PC-3 (cell line): ENCODE measurements at regions not wholly inside any gene's neighbourhood (a gene's known extent, or its start where the extent isn't known, plus 50 kb on each side); places are given as distances from the start of the nearest gene placed in this dataset.

Source experiments
- ATAC-seq: fragments of 200-7000 bp; cut with Tn5 transposase; 2 replicates; pipeline ENCODE4 v1.9.1; 2020; ENCODE audit warnings: mild to moderate bottlenecking, moderate library complexity
- BruUV-seq: library from RNA; stranded (reverse); fragments of 400-500 nt; replicated peaks from 2 replicates; lab custom pipeline; 2021; lab: Mats Ljungman, UMichigan
- CTCF ChIA-PET: fragments of 300-600 bp; sonication (Branson Sonifier 250); formaldehyde crosslinking; loops from one replicate; lab custom pipeline; 2022; ENCODE audit warnings: antibody characterized with exemption; lab: Charles Lee
- POLR2A ChIA-PET: fragments of 300-600 bp; sonication (Branson Sonifier 250); formaldehyde crosslinking; loops from one replicate; lab custom pipeline; 2022; ENCODE audit warnings: antibody characterized with exemption; ENCODE audit not compliant: unreplicated experiment; lab: Charles Lee
- DNase-seq: peaks from one replicate; pipeline ENCODE4 v3.0.0-alpha.2; 2015
- H2AFZ ChIP-seq: fragments of 300-600 bp; sonication (generic); 2 replicates; pipeline ENCODE4 v1.6.0; 2016; ENCODE audit warnings: antibody characterized with exemption, low read length
- H3F3A ChIP-seq: fragments of 300-600 bp; sonication (generic); one replicate; pipeline ENCODE4 v1.6.0; 2017; ENCODE audit warnings: antibody characterized with exemption, low read length, control low read depth, mild to moderate bottlenecking; ENCODE audit not compliant: unreplicated experiment
- H3K27ac ChIP-seq: fragments of 300-600 bp; sonication (generic); 2 replicates; pipeline ENCODE4 v1.5.1; 2016; ENCODE audit warnings: mild to moderate bottlenecking, low read length
- H3K27me3 ChIP-seq: fragments of 300-600 bp; sonication (generic); 2 replicates; pipeline ENCODE4 v1.6.1; 2016; ENCODE audit warnings: low read length, mixed read lengths
- H3K36me3 ChIP-seq: fragments of 300-600 bp; sonication (generic); 2 replicates; pipeline ENCODE4 v1.6.1; 2016; ENCODE audit warnings: low read depth, mixed run types, low read length, mixed read lengths
- H3K4me1 ChIP-seq: fragments of 300-600 bp; sonication (generic); 2 replicates; pipeline ENCODE4 v1.5.1; 2016; ENCODE audit warnings: low read length; ENCODE audit not compliant: insufficient read depth
- H3K4me2 ChIP-seq: fragments of 300-600 bp; sonication (generic); 2 replicates; pipeline ENCODE4 v1.6.0; 2016; ENCODE audit warnings: low read length
- H3K4me3 ChIP-seq: fragments of 300-600 bp; sonication (generic); 2 replicates; pipeline ENCODE4 v1.5.1; 2016; ENCODE audit warnings: mild to moderate bottlenecking, low read length, mixed read lengths
- H3K79me2 ChIP-seq: fragments of 300-600 bp; sonication (generic); 2 replicates; pipeline ENCODE4 v1.6.1; 2017; ENCODE audit warnings: low read length, mixed read lengths
- H3K9ac ChIP-seq: fragments of 300-600 bp; sonication (generic); 2 replicates; pipeline ENCODE4 v1.6.0; 2016; ENCODE audit warnings: mild to moderate bottlenecking, low read length
- H3K9me2 ChIP-seq: fragments of 300-600 bp; sonication (generic); replicated peaks from 2 replicates; pipeline ENCODE4 v1.6.1; 2016; ENCODE audit warnings: mixed run types, low read length, mixed read lengths
- H3K9me3 ChIP-seq: fragments of 300-600 bp; sonication (generic); 2 replicates; pipeline ENCODE4 v1.6.1; 2016; ENCODE audit warnings: low read length, mixed read lengths
- H4K20me1 ChIP-seq: fragments of 300-600 bp; sonication (generic); 2 replicates; pipeline ENCODE4 v1.6.1; 2016; ENCODE audit warnings: low read length, mixed read lengths
- EZH2 ChIP-seq: fragments of 300-600 bp; sonication (generic); IDR thresholded peaks from one replicate; pipeline ENCODE4 v1.6.1; 2017; ENCODE audit warnings: antibody characterized with exemption, mild to moderate bottlenecking, low read length; ENCODE audit not compliant: unreplicated experiment
- EZH2phosphoT487 ChIP-seq: fragments of 300-600 bp; sonication (generic); IDR thresholded peaks from 2 replicates; pipeline ENCODE4 v1.6.1; 2018; ENCODE audit warnings: mild to moderate bottlenecking, antibody characterized with exemption, low read length, borderline replicate concordance
- intact Hi-C: fragments of 100-400 bp; cut with micrococcal nuclease; formaldehyde crosslinking; loops from 2 replicates; pipeline ENCODE4 v1.9.0; 2023
- TF ChIP-seq, protein P1 (sequence below): fragments of 300-600 bp; sonication (generic); conservative IDR thresholded peaks from 2 replicates; pipeline ENCODE4 v1.5.1; 2017; ENCODE audit warnings: antibody characterized with exemption, low read depth, mild to moderate bottlenecking, low read length

DNA sequence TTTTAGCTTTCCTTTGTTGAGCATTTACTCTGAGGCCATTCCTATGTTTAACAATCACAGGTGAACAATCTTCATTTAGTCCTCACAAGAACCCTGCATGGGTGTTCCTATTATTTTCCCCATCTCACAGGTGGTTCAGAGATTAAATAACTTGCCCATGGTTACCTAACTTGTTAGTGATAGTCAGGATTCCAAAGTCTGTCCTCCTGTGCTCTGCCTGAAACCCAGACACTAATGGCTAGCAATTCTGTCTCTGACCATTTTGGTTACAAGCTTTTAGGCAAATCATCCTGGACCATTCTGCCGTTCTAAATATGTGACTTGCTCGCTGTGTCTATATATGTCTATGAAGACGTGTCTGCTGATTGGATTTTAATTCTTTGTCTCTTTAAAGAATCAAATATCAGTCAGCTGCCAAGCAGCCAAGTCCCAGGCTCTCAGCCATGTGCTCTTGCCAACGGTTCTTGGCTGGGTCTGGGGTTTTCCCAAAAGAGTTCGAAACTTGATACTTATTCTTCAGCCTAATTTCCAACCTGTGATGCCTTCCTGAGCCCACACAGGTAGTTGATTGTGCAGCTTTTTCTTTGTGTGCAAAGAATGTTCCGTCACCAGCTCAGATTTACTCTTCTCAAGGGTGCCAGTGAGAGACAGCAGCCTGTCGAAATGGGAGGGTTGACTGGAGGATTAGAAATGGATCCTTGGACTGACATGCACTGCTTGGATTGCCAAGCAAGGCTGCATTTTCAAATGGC, 121.7 kb downstream of the NREP start:
- intact Hi-C loops, result no loop called here
- no peak overlapping the region; the same call in 1 of the 2 replicates for H2AFZ ChIP-seq

DNA sequence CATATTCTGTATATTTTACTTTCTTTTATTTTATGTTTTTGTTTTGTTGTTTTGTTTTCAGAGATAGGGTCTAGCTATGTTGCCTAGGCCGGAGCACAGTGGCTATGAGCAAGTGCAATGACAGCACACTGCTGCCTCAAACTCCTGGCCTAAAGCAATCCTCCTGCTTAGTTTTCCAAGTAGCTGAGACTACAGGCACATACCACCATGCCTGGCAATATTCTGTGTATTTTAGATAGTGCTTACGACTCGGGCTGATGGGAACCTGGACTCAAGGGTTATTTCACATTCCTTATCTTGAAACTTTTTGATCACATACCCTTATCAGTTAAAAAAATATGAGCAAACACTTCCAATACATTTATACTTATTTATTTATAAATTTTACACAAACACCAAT, 119.0 kb upstream of the STARD4 start:
- no peaks in the 10 kb centered on the region for H3F3A ChIP-seq
- H3K4me2 ChIP-seq, result no peak overlapping the region
- ATAC-seq, result no peak
- H3K4me1 ChIP-seq, result no peaks in the 10 kb centered on the region; the same call in 1 of the 2 replicates
- intact Hi-C loops, result no loop called here
- no peak overlapping the region for H3K4me3 ChIP-seq
- ChIA-PET CTCF (interaction anchor here (0.7 kb wide), 1 partner anchor 474 kb away, joined by 6 read pairs; no protein-coding TSS in a partner anchor), POLR2A (no interaction called here)
- H3K27me3 ChIP-seq, result no peaks in the 10 kb centered on the region
- H2AFZ ChIP-seq, result no peak overlapping the region
- no peak for TF ChIP-seq EZH2
- TF ChIP-seq, protein P1, sequence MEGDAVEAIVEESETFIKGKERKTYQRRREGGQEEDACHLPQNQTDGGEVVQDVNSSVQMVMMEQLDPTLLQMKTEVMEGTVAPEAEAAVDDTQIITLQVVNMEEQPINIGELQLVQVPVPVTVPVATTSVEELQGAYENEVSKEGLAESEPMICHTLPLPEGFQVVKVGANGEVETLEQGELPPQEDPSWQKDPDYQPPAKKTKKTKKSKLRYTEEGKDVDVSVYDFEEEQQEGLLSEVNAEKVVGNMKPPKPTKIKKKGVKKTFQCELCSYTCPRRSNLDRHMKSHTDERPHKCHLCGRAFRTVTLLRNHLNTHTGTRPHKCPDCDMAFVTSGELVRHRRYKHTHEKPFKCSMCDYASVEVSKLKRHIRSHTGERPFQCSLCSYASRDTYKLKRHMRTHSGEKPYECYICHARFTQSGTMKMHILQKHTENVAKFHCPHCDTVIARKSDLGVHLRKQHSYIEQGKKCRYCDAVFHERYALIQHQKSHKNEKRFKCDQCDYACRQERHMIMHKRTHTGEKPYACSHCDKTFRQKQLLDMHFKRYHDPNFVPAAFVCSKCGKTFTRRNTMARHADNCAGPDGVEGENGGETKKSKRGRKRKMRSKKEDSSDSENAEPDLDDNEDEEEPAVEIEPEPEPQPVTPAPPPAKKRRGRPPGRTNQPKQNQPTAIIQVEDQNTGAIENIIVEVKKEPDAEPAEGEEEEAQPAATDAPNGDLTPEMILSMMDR, result no peak
- no peak for TF ChIP-seq EZH2phosphoT487
- no peaks in the 10 kb centered on the region for H3K36me3 ChIP-seq
- H4K20me1 ChIP-seq, result no peaks in the 10 kb centered on the region
- no peaks in the 10 kb centered on the region for H3K9me2 ChIP-seq
- no peak overlapping the region for H3K9ac ChIP-seq
- no peaks in the 10 kb centered on the region for H3K79me2 ChIP-seq
- no TSS peak for BruUV-seq
- no peak for DNase-seq
- H3K9me3 ChIP-seq, result no peaks in the 10 kb centered on the region
- no peak overlapping the region for H3K27ac ChIP-seq

More for the DNA sequence above, 121.7 kb downstream of the NREP start:
- no peak for DNase-seq
- H3K9me3 ChIP-seq, result no peaks in the 10 kb centered on the region
- ChIA-PET CTCF (no interaction called here), POLR2A (no interaction called here)
- no peaks in the 10 kb centered on the region for H3F3A ChIP-seq
- H3K27me3 ChIP-seq, result no peaks in the 10 kb centered on the region
- no peak for ATAC-seq
- H3K79me2 ChIP-seq, result no peaks in the 10 kb centered on the region
- H3K4me1 ChIP-seq, result no peaks in the 10 kb centered on the region
- no peaks in the 10 kb centered on the region for H3K9me2 ChIP-seq
- H3K36me3 ChIP-seq, result no peaks in the 10 kb centered on the region; the same call in 1 of the 2 replicates
- no peak overlapping the region for H3K4me3 ChIP-seq
- TF ChIP-seq EZH2phosphoT487, result no peak
- TF ChIP-seq, protein P1, result no peak
- no peak for TF ChIP-seq EZH2
- no peak overlapping the region for H3K4me2 ChIP-seq
- H3K27ac ChIP-seq, result no peak overlapping the region
- no peaks in the 10 kb centered on the region for H4K20me1 ChIP-seq
- no TSS peak for BruUV-seq
- H3K9ac ChIP-seq, result no peak overlapping the region

GRCh38 chr5:111628901-111629300, 116.6 kb upstream of the STARD4 start:
- Histone ChIP-seq H3K9me3 (no peaks in the 10 kb centered on the region), H3K27me3 (no peaks in the 10 kb centered on the region), H3K9me2 (no peaks in the 10 kb centered on the region), H2AFZ (no peak overlapping the region), H3K27ac (no peak overlapping the region), H4K20me1 (no peaks in the 10 kb centered on the region), H3K4me1 (no peaks in the 10 kb centered on the region; the same call in 1 of the 2 replicates), H3K4me3 (no peak overlapping the region), H3K4me2 (no peak overlapping the region), H3K36me3 (no peaks in the 10 kb centered on the region), H3K79me2 (no peaks in the 10 kb centered on the region), H3F3A (no peaks in the 10 kb centered on the region), H3K9ac (no peak overlapping the region)
- no TSS peak for BruUV-seq
- ChIA-PET POLR2A (no interaction called here), CTCF (no interaction called here)
- ATAC-seq, result no peak
- TF ChIP-seq EZH2 (no peak), EZH2phosphoT487 (no peak)
- TF ChIP-seq, protein P1, result no peak
- no peak for DNase-seq
- intact Hi-C loops, result no loop called here
